ENCODE measurements at regions not wholly inside any gene's neighbourhood (a gene's known extent, or its start where the extent isn't known, plus 50 kb on each side); places are given as distances from the start of the nearest gene placed in this dataset.
"Not testable (repeated sequence)": the region's sequence is repeated elsewhere in the genome, so short reads cannot be mapped to it uniquely, and the experiment has no call there.

DNA sequence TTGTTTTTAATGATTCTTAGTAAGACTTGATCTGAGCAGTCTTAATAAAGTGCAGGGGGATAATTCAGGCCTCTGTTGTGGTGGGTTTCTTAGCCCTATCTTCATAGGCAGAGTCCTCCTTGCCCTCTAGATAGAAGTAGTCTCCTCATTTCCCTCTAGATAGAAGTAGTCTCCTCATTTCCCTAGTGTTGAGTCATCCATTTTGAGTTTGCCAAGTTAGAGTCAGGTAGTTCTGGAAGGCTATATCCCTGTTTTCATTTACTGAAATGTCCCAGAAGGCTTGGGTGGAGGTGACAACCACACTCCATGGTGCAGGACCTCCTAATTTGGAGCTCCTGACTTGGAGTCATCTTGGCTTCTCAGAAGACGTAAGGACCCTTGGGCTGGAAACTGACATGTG lies 384.6 kb downstream of the MLLT3 start:
- H2BK120ac ChIP-seq (ENCODE audit: low read depth, low read length): no peak overlapping the region
- no peaks in the 10 kb centered on the region for H3K36me3 ChIP-seq (replicated peaks in 1 of 2; ENCODE audit: control insufficient read depth in 2 of 2, insufficient read depth in 2 of 2, low read length in 2 of 2)
- H2AK5ac ChIP-seq (ENCODE audit: low read depth, low read length): no peak overlapping the region
- no peak overlapping the region for H4K91ac ChIP-seq (ENCODE audit: low read depth, low read length, poor library complexity)
- no peaks in the 10 kb centered on the region for H3K9me3 ChIP-seq (replicated peaks in 1 of 2; ENCODE audit: control insufficient read depth in 2 of 2, insufficient read depth in 1 of 2, low read depth in 1 of 2, low read length in 2 of 2)
- H3K4me1 ChIP-seq (ENCODE audit: control insufficient read depth in 2 of 2, insufficient read depth in 1 of 2, low read depth in 1 of 2, low read length in 2 of 2): peaks cover 0 to 2% of the 10 kb centered on the region in 2 donors
- H3K4ac ChIP-seq (ENCODE audit: low read length): no peak overlapping the region
- H2BK5ac ChIP-seq (ENCODE audit: low read length): no peak overlapping the region
- no peak overlapping the region for H4K8ac ChIP-seq (ENCODE audit: low read depth, low read length)
- no peak overlapping the region for H3K9ac ChIP-seq (ENCODE audit: low read depth, low read length, poor library complexity)
- no peak overlapping the region for H3K27ac ChIP-seq (replicated peaks; ENCODE audit: low read length)
- H3K27me3 ChIP-seq (ENCODE audit: control insufficient read depth in 3 of 3, insufficient read depth in 3 of 3, low read depth in 1 of 3, low read length in 3 of 3): peaks cover 0 to 3% (median 0%) of the 10 kb centered on the region in 3 experiments
- H3K79me1 ChIP-seq (ENCODE audit: low read depth, low read length): no peaks in the 10 kb centered on the region
- H3K4me3 ChIP-seq (ENCODE audit: low read length in 2 of 2): no peak overlapping the region
- no peak overlapping the region for H2AFZ ChIP-seq (ENCODE audit: low read length)
- no peak for DNase-seq (ENCODE audit: low spot score)
- H3K23ac ChIP-seq (ENCODE audit: low read depth, low read length, poor library complexity): no peak overlapping the region
- H3K18ac ChIP-seq (ENCODE audit: low read length): no peak overlapping the region
- H3K4me2 ChIP-seq (ENCODE audit: insufficient read depth, low read length, poor library complexity, severe bottlenecking): no peak overlapping the region
- no peak overlapping the region for H2BK12ac ChIP-seq (ENCODE audit: low read length)
- WGBS, 2 donors (ENCODE audit: extremely low coverage in 2 of 2, insufficient read length in 2 of 2, insufficient replicate concordance in 1 of 2): no CpG with 5 or more reads among the region's 1 CpG
- H2BK15ac ChIP-seq (ENCODE audit: low read length): no peak overlapping the region
- no peak overlapping the region for H3K14ac ChIP-seq (ENCODE audit: low read length)

DNA sequence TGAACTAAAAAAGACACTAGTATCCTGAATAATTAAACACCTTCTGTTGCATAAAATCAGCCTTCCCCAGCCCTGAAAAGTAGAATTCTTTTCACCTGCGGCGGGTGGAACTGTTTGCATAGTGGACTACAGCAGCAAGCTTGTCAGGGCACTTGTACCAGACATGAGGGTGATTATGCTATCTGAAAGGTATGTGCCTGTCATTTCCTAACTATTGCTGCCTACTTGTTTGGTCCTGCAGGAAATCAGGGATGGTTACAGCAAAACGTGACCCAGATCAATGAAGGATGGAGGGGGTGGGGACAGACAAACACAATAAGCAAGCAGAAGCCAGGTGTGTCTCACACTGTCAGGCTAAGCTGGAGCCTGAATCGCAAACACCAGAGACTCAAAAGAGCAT lies 385.6 kb downstream of the MLLT3 start:
- Histone ChIP-seq H3K9ac (ENCODE audit: low read depth, low read length, poor library complexity) (peak overlapping the region; percentile 72), H3K36me3 (replicated peaks in 1 of 2; ENCODE audit: control insufficient read depth in 2 of 2, insufficient read depth in 2 of 2, low read length in 2 of 2) (no peaks in the 10 kb centered on the region), H3K18ac (ENCODE audit: low read length) (no peak overlapping the region), H3K4me2 (ENCODE audit: insufficient read depth, low read length, poor library complexity, severe bottlenecking) (no peak overlapping the region), H2AK5ac (ENCODE audit: low read depth, low read length) (no peak overlapping the region), H3K4me3 (ENCODE audit: low read length in 2 of 2) (no peak overlapping the region), H2AFZ (ENCODE audit: low read length) (no peak overlapping the region), H3K9me3 (replicated peaks in 1 of 2; ENCODE audit: control insufficient read depth in 2 of 2, insufficient read depth in 1 of 2, low read depth in 1 of 2, low read length in 2 of 2) (no peaks in the 10 kb centered on the region), H2BK120ac (ENCODE audit: low read depth, low read length) (no peak overlapping the region), H3K27me3 (ENCODE audit: control insufficient read depth in 3 of 3, insufficient read depth in 3 of 3, low read depth in 1 of 3, low read length in 3 of 3) (no peaks in the 10 kb centered on the region), H3K4me1 (ENCODE audit: control insufficient read depth in 2 of 2, insufficient read depth in 1 of 2, low read depth in 1 of 2, low read length in 2 of 2) (no peaks in the 10 kb centered on the region), H3K4ac (ENCODE audit: low read length) (no peak overlapping the region), H4K8ac (ENCODE audit: low read depth, low read length) (no peak overlapping the region), H2BK5ac (ENCODE audit: low read length) (no peak overlapping the region), H2BK12ac (ENCODE audit: low read length) (no peak overlapping the region), H3K23ac (ENCODE audit: low read depth, low read length, poor library complexity) (no peak overlapping the region), H3K27ac (replicated peaks; ENCODE audit: low read length) (no peak overlapping the region), H3K14ac (ENCODE audit: low read length) (no peak overlapping the region), H3K79me1 (ENCODE audit: low read depth, low read length) (no peaks in the 10 kb centered on the region), H2BK15ac (ENCODE audit: low read length) (no peak overlapping the region), H4K91ac (ENCODE audit: low read depth, low read length, poor library complexity) (no peak overlapping the region)
- WGBS, 2 donors (ENCODE audit: extremely low coverage in 2 of 2, insufficient read length in 2 of 2, insufficient replicate concordance in 1 of 2): no CpG with 5 or more reads among the region's 4 CpGs
- no peak for DNase-seq (ENCODE audit: low spot score)

DNA sequence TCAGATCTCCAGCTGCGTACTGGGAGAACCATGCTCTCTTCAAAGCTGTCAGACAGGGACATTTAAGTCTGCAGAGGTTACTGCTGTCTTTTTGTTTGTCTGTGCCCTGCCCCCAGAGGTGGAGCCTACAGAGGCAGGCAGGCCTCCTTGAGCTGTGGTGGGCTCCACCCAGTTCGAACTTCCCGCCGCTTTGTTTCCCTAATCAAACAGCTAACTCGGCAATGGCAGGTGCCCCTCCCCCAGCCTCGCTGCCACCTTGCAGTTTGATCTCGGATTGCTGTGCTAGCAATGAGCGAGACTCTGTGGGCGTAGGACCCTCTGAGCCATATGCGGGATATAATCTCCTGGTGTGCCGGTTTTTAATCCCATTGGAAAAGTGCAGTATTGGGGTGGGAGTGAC lies 387.1 kb downstream of the MLLT3 start:
- not testable (repeated sequence) for H2BK120ac ChIP-seq (ENCODE audit: low read depth, low read length); H3K79me1 ChIP-seq (ENCODE audit: low read depth, low read length); DNase-seq (ENCODE audit: low spot score); H2AFZ ChIP-seq (ENCODE audit: low read length); H3K4me2 ChIP-seq (ENCODE audit: insufficient read depth, low read length, poor library complexity, severe bottlenecking); H2AK5ac ChIP-seq (ENCODE audit: low read depth, low read length); H3K4me1 ChIP-seq (ENCODE audit: control insufficient read depth in 2 of 2, insufficient read depth in 1 of 2, low read depth in 1 of 2, low read length in 2 of 2); H2BK5ac ChIP-seq (ENCODE audit: low read length); H3K9me3 ChIP-seq (replicated peaks in 1 of 2; ENCODE audit: control insufficient read depth in 2 of 2, insufficient read depth in 1 of 2, low read depth in 1 of 2, low read length in 2 of 2); H3K27ac ChIP-seq (replicated peaks; ENCODE audit: low read length); H4K8ac ChIP-seq (ENCODE audit: low read depth, low read length); H3K4ac ChIP-seq (ENCODE audit: low read length); H3K14ac ChIP-seq (ENCODE audit: low read length); H3K9ac ChIP-seq (ENCODE audit: low read depth, low read length, poor library complexity); H3K4me3 ChIP-seq (ENCODE audit: low read length in 2 of 2); H2BK15ac ChIP-seq (ENCODE audit: low read length); H3K18ac ChIP-seq (ENCODE audit: low read length); H2BK12ac ChIP-seq (ENCODE audit: low read length); H3K23ac ChIP-seq (ENCODE audit: low read depth, low read length, poor library complexity); H3K27me3 ChIP-seq (ENCODE audit: control insufficient read depth in 3 of 3, insufficient read depth in 3 of 3, low read depth in 1 of 3, low read length in 3 of 3); H3K36me3 ChIP-seq (replicated peaks in 1 of 2; ENCODE audit: control insufficient read depth in 2 of 2, insufficient read depth in 2 of 2, low read length in 2 of 2); H4K91ac ChIP-seq (ENCODE audit: low read depth, low read length, poor library complexity)
- WGBS, 2 donors (ENCODE audit: extremely low coverage in 2 of 2, insufficient read length in 2 of 2, insufficient replicate concordance in 1 of 2): no CpG with 5 or more reads among the region's 11 CpGs

DNA sequence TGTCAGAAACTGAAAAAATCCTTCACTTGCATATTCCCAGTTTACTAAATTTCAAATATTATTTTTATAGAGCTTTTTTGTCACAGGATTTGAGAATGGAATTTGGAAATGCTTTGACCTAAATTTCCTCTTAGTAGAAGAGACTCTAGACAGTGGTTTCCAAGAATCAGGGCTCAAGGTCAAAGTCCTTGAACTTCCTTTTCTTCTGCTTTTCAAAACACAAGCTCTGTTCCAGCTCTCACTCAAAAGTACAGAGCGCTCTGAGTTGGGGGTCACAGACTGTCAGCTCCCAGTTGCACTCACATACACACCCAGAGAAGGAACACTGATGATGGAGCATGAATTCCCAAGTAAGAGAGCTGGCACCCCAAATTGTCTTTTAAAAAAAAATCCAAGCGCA lies 394.2 kb downstream of the MLLT3 start:
- Histone ChIP-seq H2AFZ (ENCODE audit: low read length) (no peak overlapping the region), H3K18ac (ENCODE audit: low read length) (no peak overlapping the region), H2BK15ac (ENCODE audit: low read length) (no peak overlapping the region), H3K9ac (ENCODE audit: low read depth, low read length, poor library complexity) (no peak overlapping the region), H2BK12ac (ENCODE audit: low read length) (no peak overlapping the region), H4K8ac (ENCODE audit: low read depth, low read length) (no peak overlapping the region), H3K4me2 (ENCODE audit: insufficient read depth, low read length, poor library complexity, severe bottlenecking) (no peak overlapping the region), H3K4ac (ENCODE audit: low read length) (no peak overlapping the region), H3K27me3 (ENCODE audit: control insufficient read depth in 3 of 3, insufficient read depth in 3 of 3, low read depth in 1 of 3, low read length in 3 of 3) (no peaks in the 10 kb centered on the region), H2AK5ac (ENCODE audit: low read depth, low read length) (no peak overlapping the region), H3K9me3 (replicated peaks in 1 of 2; ENCODE audit: control insufficient read depth in 2 of 2, insufficient read depth in 1 of 2, low read depth in 1 of 2, low read length in 2 of 2) (no peaks in the 10 kb centered on the region), H3K14ac (ENCODE audit: low read length) (no peak overlapping the region), H3K23ac (ENCODE audit: low read depth, low read length, poor library complexity) (no peak overlapping the region), H2BK5ac (ENCODE audit: low read length) (no peak overlapping the region), H4K91ac (ENCODE audit: low read depth, low read length, poor library complexity) (no peak overlapping the region), H3K36me3 (replicated peaks in 1 of 2; ENCODE audit: control insufficient read depth in 2 of 2, insufficient read depth in 2 of 2, low read length in 2 of 2) (no peaks in the 10 kb centered on the region), H3K27ac (replicated peaks; ENCODE audit: low read length) (no peak overlapping the region), H3K4me3 (ENCODE audit: low read length in 2 of 2) (no peak overlapping the region), H2BK120ac (ENCODE audit: low read depth, low read length) (no peak overlapping the region), H3K4me1 (ENCODE audit: control insufficient read depth in 2 of 2, insufficient read depth in 1 of 2, low read depth in 1 of 2, low read length in 2 of 2) (no peaks in the 10 kb centered on the region), H3K79me1 (ENCODE audit: low read depth, low read length) (no peaks in the 10 kb centered on the region)
- no CpG with 5 or more reads among the region's 2 CpGs for WGBS, 2 donors (ENCODE audit: extremely low coverage in 2 of 2, insufficient read length in 2 of 2, insufficient replicate concordance in 1 of 2)
- DNase-seq (ENCODE audit: low spot score): no peak

All from neuronal stem cell (in vitro differentiated cells).